PFSK-1 (cell line): ENCODE measurements at regions not wholly inside any gene's neighbourhood (a gene's known extent, or its start where the extent isn't known, plus 50 kb on each side); places are given as distances from the start of the nearest gene placed in this dataset.

ENCODE experiments used
- FOXP2 ChIP-seq: optimal IDR thresholded peaks from 2 replicates; pipeline ENCODE3; 2011; ENCODE audit warnings: borderline replicate concordance, control low read depth, inconsistent platforms; ENCODE audit not compliant: insufficient read depth; ENCODE audit errors: extremely low read length, extremely low read depth
- POLR2AphosphoS5 ChIP-seq: IDR thresholded peaks from 2 replicates; pipeline ENCODE4 v1.6.1; 2012; ENCODE audit warnings: low read depth, mild to moderate bottlenecking, control low read depth, low read length, moderate library complexity
- REST ChIP-seq, 2 experiments: IDR thresholded peaks; 2 replicates each; pipeline versions ENCODE4 v1.6.1 to v1.8.0; 2011 to 2012; ENCODE audit warnings: low read depth in 2 of 2, low read length in 2 of 2, control low read depth in 1 of 2, inconsistent platforms in 1 of 2, mild to moderate bottlenecking in 1 of 2, moderate library complexity in 1 of 2; ENCODE audit not compliant: insufficient read depth in 1 of 2
- SIN3A ChIP-seq: IDR thresholded peaks from 2 replicates; pipeline ENCODE4 v1.6.1; 2012; ENCODE audit warnings: mild to moderate bottlenecking, low read length, moderate library complexity, borderline replicate concordance; ENCODE audit not compliant: insufficient read depth
- TAF1 ChIP-seq: IDR thresholded peaks from 2 replicates; pipeline ENCODE4 v1.6.1; 2012; ENCODE audit warnings: low read length, control low read depth, borderline replicate concordance; ENCODE audit not compliant: insufficient read depth

GRCh38 chr1:163774978-163775620 lies 453.3 kb downstream of the NUF2 start:
- TF ChIP-seq REST (IDR thresholded peaks at IDR 0.05; ENCODE audit: insufficient read depth in 1 of 2, low read depth in 2 of 2, low read length in 2 of 2) (no peak), POLR2AphosphoS5 (no peak), SIN3A (no peak), TAF1 (no peak), FOXP2 (no peak)

GRCh38 chr1:163777205-163777604 lies 455.5 kb downstream of the NUF2 start:
- TF ChIP-seq SIN3A (no peak), POLR2AphosphoS5 (no peak), TAF1 (no peak), FOXP2 (no peak), REST (IDR thresholded peaks at IDR 0.05; ENCODE audit: insufficient read depth in 1 of 2, low read depth in 2 of 2, low read length in 2 of 2) (no peak)

GRCh38 chr1:163781146-163781545 lies 459.4 kb downstream of the NUF2 start:
- TF ChIP-seq SIN3A (no peak), REST (IDR thresholded peaks at IDR 0.05; ENCODE audit: insufficient read depth in 1 of 2, low read depth in 2 of 2, low read length in 2 of 2) (no peak), TAF1 (no peak), FOXP2 (no peak), POLR2AphosphoS5 (no peak)

- TF ChIP-seq POLR2AphosphoS5 (no peak), TAF1 (no peak), SIN3A (no peak), REST (IDR thresholded peaks at IDR 0.05; ENCODE audit: insufficient read depth in 1 of 2, low read depth in 2 of 2, low read length in 2 of 2) (no peak), FOXP2 (no peak)
Observed at GRCh38 chr1:163785868-163786405, 464.2 kb downstream of the NUF2 start.

GRCh38 chr1:163789911-163790310 lies 468.2 kb downstream of the NUF2 start:
- TF ChIP-seq FOXP2 (no peak), SIN3A (no peak), POLR2AphosphoS5 (no peak), TAF1 (no peak), REST (IDR thresholded peaks at IDR 0.05; ENCODE audit: insufficient read depth in 1 of 2, low read depth in 2 of 2, low read length in 2 of 2) (no peak)
